Stimulated activated CD4-positive, alpha-beta T cell treated with anti-CD3 and anti-CD28 coated beads, Interleukin-4, amount 100 ng/mL, for 48 hours (primary cell): ENCODE measurements at regions not wholly inside any gene's neighbourhood (a gene's known extent, or its start where the extent isn't known, plus 50 kb on each side); places are given as distances from the start of the nearest gene placed in this dataset.

Experiments used
- DNase-seq, 2 donors: peaks; one replicate each; pipeline ENCODE4 v3.0.0-alpha.2; 2020; ENCODE audit warnings: low read depth in 2 of 2

DNA sequence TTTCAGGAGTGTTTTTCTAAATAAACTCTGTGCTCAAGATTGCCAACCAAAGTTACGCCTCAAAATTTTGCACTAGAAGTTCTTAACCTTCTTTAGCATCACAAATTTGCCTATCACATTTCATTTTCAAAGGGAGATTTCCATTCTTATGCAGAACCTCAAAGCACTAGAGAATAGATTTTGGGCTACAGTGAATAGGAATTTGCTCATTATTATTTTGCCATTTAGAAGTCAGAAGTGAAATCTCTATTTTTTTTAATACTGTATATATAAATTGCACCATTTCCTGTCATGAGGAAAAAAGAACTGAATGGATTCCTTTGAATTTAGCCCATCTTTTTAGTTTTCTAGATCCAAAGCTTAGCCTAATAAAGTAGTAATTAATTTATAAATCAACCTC lies 796.4 kb downstream of the ADGRL2 start:
- DNase-seq, result no peak

DNA sequence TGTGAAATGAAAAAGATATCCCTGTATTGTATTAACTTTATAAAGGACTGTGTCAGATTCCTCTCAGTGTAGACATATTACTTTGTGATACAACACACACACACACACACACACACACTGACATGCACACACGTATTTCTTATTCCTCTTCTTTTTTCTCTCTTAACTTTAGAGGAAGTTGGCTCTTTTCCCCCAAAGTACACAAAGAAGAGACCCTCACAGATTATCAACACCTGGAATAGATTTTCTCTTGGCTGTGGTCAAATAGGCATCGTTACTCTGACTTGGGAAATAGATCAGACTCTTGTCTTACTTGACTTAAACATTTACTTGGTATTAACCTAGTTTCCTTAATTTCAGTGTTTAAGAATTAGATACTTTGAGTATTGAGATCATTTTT lies 792.8 kb downstream of the ADGRL2 start:
- DNase-seq, result no peak

DNA sequence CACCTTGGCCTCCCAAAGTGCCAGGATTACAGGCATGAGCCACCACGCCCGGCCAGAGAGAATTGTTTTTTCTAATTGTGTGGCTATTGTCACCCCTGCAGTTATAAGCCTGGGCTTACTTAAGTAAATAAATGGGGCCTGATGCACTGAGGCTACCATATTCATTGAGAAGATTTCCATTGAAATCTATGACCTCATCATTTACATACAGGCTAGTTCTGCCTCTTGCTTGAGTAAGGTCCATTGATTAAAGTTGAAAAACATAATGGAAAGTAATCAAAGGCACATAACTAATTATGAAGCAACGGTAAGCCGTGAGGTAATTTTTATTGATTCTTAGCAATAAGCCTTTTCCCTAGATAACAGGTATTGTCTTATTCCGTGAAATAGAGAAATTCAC lies 788.9 kb downstream of the ADGRL2 start:
- no peak for DNase-seq

DNA sequence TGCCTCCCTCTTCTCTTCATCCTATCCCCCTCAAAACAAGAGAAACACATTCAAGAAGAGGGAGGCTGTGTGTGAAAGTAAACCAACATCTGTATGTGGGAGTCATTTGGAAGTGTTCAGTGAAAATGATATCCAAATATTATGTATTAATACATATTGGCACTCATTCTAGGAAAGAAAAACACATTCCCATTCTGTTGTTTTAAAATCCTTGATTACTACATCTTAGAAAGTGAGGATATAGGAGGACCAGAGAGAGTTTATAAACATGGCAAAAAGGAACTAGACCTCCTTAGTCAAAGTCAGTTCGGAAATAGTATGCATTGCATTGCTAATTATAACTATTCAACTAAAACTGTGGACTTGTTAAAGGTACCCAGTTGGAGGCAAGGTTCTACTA lies 786.6 kb downstream of the ADGRL2 start:
- DNase-seq, result no peak

DNA sequence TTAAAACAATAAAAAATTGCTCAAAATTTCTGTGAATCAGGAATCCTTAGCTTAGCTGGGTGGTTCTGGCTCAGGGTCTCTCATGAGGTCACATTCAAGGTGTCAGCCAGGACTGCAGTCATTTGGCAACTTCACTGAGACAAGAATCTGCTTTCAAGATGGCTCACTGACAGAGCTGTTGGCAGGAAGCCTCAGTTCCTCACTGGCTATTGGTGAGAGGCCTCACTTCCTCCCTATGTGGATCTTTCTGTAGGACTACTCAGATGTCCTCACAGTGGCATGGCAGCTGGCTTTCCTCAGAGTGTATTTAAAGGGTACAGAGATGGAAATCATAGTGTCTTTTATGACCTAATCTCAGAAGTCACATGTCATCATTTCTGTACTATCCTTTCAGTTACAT lies 785.7 kb downstream of the ADGRL2 start:
- DNase-seq, result no peak

DNA sequence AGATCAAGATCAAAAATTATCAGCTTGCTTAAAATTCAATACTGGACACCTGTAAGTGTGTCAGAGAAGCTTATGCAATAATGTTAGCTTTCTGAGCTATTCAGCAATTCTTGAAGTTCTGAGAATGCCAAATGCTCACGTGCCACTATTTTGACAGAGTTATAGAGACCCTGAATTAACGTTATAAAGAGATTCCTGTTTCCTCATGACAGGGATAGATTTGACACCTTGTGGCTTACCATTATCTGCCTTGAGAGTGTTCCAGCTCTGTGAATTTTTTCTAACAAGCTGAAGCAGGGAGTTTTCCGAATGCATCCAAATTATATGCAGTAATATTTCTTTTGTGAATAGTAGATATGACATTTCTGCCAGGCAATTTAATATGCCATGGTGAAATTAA lies 781.6 kb downstream of the ADGRL2 start:
- DNase-seq, result no peak

DNA sequence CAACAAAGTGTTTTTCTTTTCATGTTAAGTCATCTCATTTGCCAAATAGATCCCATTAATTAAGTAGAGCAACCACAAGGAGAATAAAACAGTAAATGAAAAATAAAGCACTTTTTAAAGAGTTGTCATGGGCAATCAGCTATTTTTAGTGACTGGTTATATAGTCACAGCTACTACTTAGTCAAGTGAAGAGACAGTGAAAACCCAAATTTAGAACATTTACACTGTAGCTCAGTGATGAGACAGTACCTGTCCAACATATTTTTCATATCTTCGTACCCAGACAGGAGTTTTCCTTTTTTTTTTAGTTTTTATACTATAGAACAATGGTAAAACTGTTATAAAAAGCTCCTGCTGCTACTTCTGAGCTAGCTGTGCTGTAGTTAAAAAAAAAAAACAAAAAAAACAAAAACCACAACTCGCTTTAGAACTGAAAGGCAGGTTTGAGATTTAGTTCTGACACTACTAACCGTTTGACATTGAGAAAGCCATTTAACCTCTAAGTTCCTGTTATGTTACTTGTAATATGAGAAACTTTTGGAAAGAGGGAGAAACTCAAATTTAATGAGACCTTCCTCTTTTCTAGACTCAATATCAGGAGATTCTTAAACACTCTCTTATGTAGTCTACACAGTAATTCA lies 777.5 kb downstream of the ADGRL2 start:
- no peak for DNase-seq

DNA sequence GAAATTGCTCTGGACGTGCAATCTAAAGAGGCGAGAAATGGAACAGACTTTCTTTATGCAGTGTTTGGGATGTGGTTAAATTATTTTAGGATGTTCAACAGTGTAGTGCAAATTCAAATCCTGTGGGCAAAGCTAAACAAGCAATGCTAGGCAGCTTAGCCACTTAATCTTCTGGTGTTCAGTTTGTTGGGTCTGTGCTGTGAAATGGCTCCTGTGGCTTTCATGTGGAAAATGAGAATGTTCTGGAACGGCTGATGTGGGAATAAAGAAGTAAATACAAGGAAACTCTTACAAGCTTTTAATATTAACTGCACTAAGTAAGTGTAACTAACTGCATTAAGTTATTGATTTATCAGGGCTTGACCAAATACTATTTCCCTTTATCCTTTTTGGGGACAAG lies 766.6 kb downstream of the ADGRL2 start:
- DNase-seq, result no peak

DNA sequence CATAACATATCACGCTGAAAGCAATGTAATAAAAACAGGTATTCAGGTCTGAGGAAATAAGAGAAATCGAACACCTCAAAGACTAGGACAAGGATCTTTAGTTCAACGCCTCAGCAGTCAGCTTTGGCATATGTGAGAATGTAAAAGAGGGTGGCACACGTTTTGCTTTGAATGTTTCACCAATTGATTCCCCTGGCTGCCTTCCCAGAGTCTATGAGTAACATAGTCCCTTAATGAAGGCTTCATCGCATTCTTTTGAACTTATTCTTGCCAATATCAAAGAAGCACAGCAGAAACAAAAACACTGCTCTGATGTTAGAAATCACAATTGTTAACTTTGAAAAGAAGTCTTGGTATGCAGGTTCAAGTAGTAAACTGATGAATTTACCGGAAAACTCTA lies 764.8 kb downstream of the ADGRL2 start:
- DNase-seq, result no peak

DNA sequence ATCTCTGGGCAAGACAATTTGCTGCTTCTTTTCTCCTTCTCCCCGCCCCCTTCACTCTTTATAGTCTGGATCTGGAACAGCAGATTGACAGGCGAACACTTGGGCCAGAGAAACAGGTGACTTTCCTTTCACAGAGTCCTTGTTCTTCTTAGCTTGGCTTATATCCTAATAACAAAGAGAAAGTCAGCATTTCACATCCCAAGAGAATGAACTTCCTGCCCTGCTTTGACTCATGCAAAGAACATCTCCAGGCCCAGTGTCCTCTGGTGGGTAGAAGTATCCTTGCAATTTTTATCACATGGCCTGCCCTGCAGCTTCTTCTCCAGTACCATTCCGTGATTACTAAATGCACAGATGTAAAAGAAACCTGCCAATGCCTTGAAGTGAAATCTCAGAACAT lies 764.4 kb downstream of the ADGRL2 start:
- no peak for DNase-seq

DNA sequence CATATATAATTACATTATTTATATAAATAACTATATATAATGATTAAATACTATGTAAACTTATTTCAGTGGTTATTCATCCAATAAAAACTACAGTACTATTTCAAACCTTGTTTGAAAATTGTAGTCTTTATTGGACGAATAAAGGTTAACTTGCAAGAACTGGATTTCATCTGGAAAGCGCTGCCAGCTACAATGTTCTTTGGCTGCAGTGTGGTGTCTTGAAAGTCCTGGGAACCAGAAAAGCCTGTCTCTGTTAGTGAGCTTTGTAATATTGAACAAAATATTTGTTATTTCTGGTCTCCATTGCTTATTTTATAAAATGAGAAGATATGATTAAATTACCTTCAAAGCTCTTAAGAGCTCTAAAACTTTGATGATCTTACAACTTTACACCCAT lies 763.6 kb downstream of the ADGRL2 start:
- DNase-seq, result no peak

DNA sequence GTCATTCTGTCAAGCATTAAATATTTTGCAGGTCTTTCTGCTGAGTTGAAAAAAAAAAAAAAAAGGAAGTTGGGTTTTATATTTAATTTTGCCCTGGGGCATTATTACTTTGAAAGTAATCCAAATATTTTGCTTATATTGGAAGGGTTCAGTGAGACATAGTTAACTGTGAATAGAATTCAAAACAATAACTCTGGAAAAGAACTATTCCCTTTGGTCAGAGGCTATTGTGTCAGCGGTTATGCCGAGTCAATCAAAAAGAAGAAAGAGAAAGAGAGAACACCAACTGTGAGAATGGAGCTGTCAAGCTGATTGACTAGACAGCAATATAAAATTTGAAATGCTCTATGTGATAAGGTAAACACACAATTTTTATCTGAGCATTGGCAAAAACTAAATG lies 761.7 kb downstream of the ADGRL2 start:
- no peak for DNase-seq

DNA sequence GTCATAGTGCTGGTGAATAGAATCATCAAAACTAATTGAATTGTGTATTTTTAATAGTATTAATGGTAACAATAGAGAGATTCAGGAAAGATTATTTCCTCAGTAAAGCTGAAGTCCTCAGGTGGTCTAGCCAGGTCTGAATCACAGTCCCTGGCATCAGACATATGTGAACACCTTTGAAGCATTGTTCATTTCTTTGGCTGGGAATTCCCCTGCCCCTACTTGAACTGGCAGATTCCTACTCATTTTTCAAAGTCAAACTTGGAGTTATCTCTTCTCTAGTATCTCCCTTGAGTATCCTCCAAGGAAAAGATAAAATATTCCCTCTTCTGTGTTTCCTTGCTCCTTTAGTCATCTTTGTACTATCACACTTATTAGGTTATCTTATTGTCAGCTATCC lies 759.8 kb downstream of the ADGRL2 start:
- no peak for DNase-seq

DNA sequence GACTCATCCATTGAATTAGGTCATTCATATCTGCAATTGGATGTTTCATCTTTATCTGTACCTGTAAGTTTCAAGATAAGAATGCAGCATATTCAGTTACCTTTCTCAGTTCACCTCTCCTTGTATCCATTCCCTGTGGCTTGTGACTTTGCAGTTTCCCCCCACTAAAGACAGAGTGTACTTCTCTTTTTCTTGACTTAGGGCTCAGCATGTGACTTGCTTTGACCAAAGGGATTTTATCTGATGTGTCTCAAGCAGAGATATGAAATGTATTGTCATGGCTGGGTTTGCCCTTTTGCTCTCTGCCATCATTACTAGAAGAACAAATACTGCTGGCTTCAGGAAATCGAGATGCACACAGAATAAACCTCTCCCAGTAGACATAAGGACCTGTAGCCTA lies 754.8 kb downstream of the ADGRL2 start:
- DNase-seq, result no peak

DNA sequence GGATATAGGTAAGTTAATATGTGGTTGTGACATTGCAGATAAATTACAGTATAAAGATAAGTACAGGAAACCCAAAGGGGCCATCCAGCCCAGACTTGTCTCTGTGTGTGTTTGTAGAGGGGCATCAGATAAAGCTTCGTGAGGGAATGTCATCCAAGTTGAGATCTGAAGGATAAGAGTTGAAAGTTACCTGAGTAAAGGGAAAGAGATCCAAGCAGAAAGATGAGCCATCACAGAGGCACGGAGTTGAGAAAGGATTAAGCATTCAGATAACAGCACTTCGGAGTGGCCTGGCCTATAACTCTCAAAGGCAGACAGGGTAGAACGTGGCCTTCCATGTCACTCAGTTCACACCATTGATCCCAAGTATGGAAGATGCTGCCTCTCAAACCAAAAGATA lies 749.1 kb downstream of the ADGRL2 start:
- DNase-seq, result no peak

DNA sequence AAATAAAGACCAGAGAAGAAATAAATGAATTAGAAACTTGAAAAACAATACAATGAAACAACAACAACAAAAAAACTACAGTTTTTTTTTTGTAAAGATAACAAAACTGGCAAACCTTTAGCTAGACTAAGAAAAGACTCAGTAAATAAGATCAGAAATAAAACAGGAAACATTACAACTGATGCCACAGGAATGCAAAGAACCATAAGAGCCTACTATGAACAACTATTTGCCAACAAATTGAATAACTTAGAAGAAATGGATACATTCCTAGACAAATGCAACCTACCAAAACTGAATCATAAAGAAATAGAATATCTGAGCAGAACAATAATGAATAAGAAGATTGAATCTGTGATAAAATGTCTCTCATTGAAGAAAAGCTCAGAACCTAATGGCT lies 742.0 kb downstream of the ADGRL2 start:
- DNase-seq, result no peak

DNA sequence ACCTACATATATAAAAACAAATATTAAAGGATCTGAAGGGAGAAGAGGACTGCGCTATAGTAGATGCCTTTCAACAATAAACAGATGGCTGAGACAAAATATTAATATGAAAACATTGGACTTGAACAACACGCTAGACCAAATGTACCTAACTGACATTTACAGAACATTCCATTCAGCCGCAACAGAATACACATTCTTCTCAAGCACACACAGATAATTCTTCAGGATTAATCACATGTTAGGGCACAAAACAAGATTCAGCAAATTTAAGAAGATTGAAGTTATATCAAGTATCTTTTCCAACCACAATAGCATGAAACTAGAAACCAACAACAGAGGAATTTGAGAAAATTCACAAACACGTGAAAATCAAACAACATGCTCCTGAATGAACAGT lies 741.4 kb downstream of the ADGRL2 start:
- DNase-seq, result no peak

DNA sequence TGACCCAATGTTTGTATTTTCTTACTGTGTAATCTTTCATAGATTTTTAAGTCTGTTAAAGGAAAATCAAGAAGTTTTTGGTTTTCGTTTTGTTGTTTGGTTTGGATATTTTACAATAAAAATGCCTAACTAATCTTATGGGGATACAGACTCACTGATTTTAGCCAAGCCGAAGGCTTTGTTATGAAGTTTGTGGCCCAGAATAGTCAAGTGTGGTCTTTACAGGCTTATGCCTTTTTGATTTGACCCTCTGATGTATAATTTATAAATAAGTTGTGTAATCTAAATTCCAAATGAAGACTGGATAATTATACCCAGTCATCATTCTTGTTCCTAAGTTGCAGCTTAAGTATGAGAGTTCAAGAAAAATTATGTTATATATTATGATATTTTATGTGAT lies 739.3 kb downstream of the ADGRL2 start:
- DNase-seq, result no peak

DNA sequence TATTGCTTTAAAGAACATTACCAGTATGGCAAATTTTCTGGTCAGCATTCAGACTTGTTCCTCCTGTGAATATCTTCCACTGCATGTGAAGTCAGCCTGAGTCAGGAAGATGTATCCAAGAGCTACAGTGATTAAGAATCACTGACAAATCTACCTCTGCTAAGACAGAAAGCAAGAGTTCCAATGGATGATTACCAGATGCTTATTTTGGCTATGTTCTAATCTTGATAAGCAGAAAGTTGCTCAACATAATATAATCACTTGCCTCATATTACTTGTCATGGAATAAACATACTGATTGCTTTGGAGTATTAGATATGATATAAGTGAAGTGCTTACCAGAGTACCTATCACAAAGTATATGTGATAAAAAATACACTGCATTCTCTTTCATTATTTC lies 738.1 kb downstream of the ADGRL2 start:
- no peak for DNase-seq

DNA sequence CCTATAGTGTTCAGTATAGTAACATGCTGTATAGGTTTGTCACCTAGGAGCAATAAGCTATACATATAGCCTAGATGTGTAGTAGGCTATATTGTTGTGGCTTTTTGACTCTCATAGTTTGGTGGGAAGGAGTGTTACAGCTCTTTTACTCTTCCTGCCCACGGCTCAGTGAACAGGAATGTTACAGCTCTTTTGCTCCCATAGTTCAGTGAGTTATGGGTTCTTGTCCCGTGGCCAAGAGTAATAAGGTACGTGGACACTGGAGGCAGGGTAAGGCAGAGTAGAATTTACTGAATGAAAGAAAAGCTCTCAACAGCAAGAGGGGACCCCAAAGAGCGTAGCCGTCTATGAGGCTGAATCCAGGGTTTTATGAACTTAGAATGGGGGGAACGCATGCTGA lies 734.3 kb downstream of the ADGRL2 start:
- no peak for DNase-seq

DNA sequence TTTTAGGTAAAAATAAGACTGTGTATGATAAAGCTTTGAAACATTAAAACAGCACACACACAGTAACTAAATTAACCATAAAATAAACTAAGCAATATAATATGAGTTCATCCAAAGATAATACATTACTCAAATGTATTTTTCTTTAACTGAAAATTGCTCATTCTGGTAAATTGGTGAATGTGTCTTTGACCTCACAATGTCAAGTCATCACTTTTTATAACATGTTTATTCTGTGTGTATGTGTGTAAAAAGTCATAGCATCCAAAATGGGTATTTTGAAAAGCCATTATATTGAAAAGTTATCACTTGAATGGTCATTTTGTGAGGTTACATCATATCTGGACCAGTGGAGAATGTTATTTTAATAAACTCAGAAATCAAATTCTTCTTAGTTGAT lies 724.6 kb downstream of the ADGRL2 start:
- DNase-seq, result no peak

DNA sequence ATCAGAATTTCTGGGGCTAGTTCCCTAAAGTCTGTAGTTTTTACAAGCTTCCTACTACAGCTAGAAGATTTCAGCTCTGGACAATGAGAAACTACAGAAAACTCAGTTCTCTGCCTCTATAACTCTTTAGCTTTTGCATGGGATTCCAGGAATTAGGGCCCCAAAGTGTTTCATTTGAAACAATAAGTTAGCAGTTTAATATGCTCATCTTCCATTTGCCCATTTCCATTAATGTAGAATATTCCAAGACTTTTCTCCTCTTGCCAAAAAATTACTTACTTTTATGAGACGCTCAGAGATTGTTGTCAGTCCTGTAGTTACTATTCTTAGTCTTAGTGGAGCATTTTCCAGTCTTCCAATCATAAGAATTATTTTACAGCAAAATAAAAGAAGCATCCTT lies 719.9 kb downstream of the ADGRL2 start:
- DNase-seq, result no peak

DNA sequence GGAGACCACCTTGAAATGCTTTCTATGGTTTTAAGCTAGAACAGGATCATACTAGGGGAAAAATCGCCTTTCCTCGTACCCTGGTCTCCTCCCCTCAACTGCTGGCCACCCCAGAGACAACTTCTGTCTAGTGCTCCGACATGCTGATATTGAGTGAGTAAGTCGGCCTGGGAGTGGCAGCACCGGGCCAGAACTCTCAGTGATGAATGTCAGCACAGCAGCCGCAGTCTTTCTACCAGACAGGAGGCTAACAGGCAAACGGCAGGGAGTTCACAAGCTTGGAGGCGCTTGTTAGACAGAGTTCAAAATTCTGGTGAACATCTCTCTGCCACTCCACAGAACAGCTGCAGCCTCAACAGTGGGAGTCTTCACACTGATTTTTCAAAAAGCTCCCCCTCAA lies 716.9 kb downstream of the ADGRL2 start:
- no peak for DNase-seq

DNA sequence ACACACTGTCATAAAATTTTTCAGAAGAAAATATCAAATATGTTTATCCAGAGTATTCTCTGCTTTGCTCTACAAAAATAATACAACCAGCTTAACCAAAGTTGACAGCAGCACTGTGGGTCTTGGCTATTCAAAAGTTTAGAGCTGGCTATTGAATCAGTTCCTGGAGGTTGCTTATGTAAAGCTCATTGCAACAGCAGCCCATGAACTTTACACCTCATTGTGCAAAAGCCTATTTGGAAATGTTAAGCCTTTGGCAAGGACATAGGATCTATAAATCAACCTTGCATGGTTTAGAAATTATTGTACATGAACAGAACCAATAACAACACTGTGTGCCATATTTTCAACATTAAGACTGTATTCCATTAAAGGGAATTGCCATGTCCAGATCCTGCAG lies 714.9 kb downstream of the ADGRL2 start:
- DNase-seq, result no peak

DNA sequence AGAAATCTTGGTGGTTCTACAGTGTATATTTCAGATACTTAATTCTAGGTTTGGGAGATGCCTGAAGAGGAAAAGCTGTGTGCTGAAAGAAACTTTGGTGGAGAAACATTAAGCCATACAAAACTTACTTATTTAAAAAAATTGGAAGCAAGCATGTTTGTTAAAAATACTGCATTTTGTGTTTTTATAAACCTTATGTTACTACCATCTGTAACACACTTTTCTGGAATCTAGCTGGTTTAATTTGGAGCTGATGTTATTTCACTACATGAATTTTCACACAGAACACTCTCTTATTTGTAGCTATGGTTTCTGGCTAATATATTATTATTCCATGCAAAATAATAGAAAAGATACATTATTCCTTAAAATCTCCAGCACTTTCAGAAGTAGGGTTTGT lies 710.7 kb downstream of the ADGRL2 start:
- no peak for DNase-seq
